Stimulated activated CD4-positive, alpha-beta T cell treated with anti-CD3 and anti-CD28 coated beads, Interleukin-12 subunit alpha, Interleukin-12 subunit beta, amount 100 ng/mL, for 48 hours (primary cell): ENCODE measurements at regions not wholly inside any gene's neighbourhood (a gene's known extent, or its start where the extent isn't known, plus 50 kb on each side); places are given as distances from the start of the nearest gene placed in this dataset.

Experiments used
- DNase-seq, 3 donors: peaks; one replicate each; pipeline ENCODE4 v3.0.0-alpha.2; 2020; ENCODE audit warnings: low read depth in 2 of 3, low spot score in 1 of 3

DNA sequence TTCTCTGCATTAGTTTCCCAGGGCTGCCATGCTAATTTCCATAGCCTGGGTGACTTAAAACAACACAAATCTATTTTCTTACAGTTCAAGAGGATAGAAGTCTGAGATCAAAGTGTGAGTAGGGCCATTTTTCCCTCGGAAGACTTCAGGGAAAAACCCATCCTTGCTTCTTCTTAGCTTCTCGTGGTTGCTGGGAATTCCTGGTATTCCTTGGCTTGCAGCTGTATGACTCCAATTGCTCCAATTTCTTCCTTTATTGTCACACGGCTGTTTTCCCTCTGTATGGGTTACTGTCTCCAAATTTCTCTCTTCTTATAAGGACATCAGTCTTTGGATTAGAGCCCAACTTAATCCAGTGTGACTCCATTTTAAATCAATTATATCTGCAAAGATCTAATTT lies 128.4 kb upstream of the JAG1 start:
- DNase-seq: no peak

DNA sequence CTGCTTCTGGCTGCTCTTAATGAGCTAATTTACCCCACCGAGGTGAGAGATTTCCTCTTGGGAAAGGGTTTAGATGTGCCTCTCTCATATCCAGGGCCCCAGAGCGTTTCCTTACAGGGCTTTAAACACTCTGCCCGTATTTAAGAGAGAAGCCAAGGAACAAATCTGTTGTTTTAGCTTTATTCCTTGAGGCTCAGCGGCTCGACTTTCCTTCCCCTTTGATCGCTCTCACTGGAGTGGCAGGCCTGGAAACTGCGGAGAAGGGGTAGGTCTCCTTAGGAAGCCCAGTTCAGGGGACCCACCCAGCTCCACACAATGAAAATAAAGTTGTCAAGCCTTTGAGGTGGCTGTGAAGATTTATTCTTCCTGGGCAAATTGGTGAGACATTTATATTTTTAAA lies 132.0 kb upstream of the JAG1 start:
- no peak for DNase-seq

DNA sequence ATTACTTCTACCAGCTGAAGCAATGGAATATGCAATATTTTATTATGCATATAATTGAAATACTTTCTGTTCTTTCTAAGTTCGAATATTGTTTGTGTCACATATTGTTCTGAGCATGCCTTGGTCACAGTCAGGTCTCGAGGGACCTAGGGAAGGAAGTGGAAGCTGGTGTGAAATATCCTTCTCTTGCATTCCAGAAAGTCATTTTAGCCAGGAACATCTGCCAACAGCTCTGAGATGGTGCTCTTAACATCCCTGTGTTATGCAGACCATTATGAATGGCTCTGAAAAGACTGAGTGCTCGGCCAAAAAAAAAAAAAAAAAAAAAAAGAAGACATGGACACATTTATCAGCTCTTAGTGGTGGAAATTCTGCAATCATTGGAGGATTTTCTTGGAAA lies 132.7 kb upstream of the JAG1 start:
- DNase-seq: no peak

DNA sequence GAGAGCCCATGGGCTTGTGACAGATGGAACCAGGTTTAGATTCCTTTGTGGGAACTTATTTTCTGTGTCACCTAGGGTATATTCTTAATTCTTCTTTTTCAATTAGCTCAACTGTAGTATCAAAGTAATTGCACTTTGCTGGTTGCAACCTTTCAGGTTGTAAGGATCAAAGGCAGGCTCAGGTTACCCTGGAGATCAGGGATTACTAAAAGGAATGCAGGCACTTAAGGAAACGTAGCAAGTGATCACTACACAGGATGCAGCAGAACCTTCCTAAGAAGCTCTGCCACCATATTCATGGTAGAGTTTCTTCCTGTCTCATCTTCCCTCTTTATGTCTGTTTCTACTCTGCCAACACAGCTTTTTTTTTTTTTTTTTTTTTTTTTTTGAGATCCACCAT lies 133.2 kb upstream of the JAG1 start:
- no peak for DNase-seq

DNA sequence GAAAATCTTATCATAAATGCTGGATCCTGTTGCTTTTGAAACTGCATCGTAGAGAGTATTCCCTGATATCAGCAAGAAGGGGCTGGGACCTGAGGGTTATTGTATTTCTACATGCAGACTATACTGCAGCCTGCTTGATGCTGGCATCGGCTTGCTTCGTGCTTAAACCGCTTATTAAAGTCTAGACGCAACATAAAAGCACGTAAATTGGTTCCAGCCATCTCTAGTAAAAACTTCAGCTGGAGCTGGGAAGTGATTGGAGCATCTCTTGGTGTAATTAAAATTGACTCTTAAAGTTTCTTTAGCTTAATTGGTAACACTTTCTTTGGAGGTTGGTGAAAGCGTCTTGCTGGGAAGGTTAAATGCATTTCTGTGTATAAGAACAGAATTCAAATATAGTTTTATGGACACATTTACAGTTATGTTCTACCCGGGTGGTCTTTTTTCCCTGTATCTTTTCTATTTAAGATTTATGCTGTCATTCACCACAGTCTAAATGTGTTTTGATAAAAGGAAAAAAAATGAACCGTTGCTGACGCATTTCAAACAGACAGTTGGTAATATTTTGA lies 139.0 kb upstream of the JAG1 start:
- no peak for DNase-seq

DNA sequence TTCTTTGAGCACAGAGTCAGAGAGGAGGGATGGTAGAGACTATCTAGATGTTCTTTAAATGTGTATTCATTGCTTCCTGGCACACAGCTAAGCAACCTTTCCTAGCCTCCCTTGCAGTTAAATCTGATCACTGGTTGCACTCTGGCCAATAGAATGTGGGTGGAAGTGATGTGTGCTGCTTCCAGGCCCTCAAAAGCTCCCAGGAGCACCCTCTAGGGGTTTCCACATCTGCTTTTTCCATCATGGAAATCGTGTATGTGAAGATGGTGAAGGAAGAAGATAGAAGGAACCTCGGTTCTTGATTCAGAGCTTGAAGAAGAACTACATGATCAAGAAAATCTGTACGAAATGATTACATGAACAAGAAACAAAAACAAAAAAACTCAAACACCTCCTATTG lies 149.8 kb upstream of the JAG1 start:
- DNase-seq: no peak

DNA sequence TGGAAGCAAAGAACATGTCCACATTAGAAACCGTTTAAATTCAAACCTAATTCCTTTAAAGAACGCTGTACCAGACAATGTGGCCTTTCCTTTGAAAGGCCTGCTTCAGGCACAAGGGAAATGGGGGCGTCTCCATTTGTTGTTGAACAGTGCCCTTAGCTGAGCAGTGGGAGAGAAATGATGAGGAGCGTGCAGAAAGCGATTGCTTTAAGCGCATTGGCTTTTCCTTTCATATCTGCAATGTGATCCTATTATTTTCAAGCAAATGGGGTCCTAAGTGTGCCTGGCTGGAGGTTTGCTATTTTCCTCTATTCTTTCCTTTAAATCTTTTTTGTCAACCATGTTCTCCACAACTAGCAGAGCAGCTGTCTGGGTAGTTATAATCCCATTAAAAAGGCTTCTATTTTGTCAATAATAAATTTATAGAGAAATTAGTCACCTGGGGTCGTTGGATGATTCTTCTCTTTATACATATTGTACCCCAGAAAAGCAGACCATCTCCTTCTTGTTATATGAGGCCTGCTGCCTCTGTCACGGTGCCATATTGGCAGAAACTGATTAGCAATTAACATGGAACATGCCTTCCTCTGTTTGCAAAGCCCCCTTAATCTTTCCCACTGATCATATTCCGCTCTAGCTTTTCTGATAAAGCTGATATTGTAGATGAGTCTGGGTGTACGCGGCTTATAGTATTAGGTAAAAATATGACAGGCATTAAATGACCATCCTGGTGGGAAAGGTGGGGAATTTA lies 151.1 kb upstream of the JAG1 start:
- DNase-seq: no peak

DNA sequence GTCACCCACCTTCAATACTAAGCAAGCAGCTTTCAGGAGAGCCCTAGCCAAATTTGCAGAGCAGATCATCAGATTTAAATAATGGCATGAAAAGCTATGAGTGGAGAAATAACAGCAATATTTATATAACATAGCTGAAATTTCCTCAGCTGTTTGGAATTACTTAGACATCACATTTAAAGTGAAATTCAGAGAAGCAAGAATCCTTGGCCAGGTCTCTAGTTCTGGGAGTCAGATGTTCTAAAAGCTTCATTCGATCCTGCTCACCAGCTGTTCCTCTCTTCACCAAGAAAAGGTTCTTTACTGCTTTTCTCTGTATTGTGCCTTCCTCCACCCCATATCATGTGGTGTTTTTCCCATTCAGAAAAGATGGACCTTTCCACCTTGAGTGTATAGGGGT lies 152.3 kb upstream of the JAG1 start:
- DNase-seq: no peak

DNA sequence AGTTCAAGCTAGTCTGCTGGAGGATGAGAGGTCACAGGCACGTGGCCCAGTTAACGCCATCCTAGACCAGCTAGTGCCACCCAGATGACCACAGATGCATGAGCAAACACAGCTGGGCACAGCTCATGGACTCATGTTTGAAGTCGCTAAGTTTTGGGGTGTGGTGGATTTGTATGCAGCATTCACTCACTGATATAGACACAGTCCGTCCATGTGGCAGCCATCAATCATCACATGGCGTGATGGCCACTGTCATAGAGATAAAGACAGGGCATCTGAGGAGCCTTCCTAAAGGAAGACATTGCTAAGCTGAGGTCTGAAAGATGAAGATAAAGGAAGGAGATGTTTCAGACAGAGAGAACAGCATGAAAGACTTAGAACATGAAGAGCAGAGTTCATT lies 154.4 kb upstream of the JAG1 start:
- DNase-seq: no peak

DNA sequence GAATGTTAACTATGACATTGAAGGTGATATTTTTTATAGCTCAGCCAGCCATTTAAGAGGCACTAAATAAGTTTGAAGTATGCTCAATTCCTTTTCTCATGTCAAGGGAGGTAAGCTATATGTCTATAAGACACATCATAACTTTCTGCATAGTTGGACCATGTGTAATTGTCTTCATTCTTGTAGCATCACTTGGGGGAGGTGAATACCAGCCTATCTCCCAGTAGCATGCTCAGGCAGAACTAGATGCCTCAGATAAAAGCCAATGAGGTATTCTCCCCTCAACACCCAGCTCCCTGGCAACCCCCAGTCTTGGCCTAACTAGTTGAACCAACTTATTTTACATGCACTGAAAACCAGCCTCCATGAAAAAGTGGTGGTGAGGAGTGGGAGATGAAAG lies 158.3 kb upstream of the JAG1 start:
- DNase-seq: no peak

DNA sequence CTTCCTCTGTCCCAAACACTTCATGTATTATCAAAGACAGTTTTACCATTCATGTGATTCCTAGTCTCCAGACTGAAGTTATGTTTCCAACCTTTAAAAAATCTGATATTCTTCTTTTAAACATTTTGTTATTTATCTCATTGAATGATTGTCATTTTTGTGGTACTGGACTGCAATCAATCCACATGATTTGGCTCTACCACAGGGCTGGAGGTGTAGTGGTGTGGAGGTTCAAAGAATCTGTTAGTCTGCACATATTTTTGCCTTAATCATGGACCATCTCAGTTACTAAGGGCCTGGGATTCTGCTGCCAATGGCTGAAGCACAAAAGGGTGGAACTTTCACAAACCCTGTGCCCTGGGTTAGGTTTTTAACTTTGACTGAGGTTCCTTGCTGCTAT lies 164.1 kb upstream of the JAG1 start:
- no peak for DNase-seq

DNA sequence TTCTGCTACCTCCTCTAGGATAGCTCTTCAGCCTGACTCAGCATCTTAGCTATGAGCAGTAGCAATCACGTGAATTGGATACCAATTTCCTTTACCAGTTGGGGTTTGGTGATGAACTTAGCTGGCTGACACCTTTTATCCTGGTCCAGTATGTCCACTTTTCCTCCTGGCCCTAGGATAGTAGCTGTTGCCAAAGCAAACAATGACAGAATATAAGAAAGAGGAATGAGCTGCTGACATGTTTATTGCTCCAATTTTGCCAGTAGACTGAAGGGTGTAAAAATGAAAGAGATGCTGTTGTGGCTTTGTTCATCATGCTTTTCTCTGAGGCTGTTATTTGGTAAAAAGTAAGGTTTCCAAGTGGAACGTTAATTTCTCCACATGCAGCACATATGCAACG lies 168.3 kb upstream of the JAG1 start:
- no peak for DNase-seq

DNA sequence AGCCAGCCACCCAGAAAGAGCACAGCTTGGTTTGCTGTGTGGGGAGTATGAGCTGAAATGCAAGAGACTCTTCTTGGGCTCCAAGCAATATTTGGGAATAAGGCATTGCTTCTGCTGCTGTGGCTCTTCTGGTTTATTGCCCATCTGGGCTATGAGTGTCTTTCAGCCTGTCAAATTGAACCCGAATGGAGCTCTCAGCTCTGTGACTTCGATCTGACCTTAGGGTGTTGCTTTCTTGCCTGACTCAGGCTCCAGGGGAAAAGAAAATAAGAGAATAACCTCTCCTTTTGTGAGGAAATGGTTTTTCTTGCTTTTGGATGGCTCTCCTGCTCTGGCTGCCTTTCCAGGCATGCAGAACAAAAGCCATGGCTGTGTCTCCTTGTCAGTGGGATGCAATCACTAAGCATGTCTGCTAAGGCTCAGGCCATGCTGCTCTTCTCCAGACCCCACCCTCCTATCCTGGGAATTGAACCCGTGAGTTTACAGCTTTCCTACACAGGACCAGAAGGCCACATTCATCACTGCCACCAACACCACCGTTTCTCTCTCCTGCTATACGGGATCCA lies 169.4 kb upstream of the JAG1 start:
- DNase-seq: no peak

DNA sequence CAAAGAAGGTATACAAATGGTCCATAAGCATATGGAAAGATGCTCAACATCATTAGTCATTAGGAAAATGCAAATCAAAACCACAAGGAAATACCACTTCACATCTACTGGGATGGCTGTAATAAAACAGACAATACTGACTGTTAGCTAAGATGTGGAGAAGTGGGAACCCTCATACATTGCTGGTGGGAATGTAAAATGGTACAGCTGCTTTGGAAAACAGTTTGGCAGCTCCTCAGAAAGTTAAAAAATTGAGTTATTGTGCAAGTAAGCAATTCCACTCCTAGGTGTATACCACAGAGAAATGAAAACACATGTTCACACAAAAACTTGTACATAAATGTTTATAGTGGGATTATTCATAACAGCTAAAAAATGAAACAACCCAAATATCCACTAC lies 173.0 kb upstream of the JAG1 start:
- no peak for DNase-seq

DNA sequence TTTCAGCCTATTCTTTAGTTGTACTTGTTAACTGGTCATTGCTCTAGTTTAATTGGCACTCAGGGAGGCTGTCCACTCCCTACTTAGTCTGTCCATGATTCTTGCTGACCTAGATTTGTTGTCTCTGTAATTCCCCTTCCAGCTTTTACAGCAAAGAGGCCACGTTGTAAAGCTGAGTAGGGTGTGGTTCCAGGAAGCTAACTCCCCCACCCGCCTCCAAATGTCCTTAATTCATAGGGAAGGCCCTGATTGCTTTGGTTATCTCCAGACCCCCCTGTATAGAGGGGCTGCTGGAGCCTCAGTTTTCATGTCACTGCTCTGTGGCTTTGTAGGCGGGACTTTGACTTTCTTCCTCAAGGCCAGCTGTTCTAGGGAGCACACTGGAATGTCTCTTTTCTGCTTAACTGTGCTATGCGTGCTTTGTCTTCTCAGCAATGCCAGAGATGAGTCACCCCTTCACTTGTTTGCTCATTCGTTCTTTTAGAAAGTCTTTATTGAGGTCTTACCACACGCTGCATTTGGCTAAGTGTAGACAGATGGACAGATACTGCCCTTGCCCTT lies 175.1 kb upstream of the JAG1 start:
- DNase-seq: no peak

DNA sequence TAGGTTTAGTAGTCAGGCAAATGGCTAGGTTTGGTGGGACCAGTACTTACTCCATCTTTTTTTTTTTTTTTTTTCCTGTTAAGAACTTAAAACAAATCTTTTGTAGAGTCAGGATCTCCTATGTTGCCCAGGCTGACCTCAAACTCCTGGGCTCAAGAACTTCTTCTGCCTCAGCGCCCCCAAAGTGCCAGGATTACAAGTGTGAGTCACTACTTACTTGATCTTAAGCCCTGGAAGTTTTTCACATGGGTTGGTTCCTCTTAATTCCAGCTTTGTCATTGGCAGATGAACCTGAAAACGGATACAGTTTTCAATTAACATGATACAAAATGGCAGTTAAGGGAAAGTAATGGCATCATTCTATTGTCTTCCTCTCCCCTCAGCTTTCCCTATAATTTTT lies 179.4 kb upstream of the JAG1 start:
- no peak for DNase-seq

DNA sequence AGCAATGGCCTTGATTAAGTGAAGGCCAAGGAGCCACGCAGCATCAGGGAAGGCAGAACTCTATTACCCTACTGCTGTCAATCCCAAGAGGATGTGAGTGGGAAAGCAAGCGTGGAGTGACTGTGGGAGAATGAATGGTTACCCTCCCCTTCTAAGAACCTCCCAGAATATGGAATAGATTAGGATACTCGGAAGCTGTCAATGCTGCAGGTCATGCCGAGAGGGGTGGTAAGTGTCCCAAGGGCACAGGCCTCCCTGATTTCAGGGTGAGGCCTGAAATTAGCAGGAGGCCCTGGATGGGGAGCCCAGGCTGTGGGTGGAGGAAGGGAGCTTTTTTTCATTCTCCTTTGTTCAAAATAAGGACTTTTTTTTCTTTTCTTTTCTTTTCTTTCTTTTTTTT lies 179.9 kb upstream of the JAG1 start:
- no peak for DNase-seq

DNA sequence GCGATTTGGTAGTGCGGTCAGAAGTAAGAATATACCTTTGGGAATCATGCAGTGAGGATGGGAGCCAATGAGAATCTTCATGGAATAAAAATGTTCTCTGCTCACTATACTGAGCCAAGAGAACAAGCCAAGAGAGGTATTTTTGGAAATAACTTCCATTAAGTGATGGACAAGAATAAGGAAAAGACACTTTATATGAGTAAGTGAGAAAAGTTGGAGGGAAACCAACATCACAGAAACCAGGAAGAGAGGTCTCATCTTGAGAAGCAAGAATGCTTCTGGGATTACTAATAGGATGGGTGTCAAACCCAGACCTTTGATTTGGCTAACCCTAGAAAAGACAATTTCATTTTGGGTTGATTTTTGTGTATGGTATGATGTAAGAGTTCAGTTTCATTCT lies 181.2 kb upstream of the JAG1 start:
- DNase-seq: no peak

DNA sequence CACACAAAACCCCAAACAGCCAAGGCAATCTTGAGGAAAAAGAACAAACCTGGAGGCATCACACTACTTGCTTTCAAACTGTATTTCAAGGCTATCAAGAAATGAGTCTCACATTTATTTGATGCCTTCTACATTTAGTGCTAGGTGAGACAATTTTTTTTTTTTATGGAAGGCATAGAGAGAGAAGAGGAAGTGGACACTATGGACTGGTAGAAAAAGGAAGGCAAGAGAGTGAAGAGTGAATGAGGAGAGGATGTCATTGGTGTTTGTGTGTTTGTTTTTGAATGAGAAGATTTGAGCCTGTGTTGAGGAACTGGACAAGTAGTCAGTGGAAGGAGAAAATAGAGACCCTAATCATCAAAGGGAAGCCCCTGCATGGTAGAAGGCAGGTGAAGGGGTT lies 182.0 kb upstream of the JAG1 start:
- DNase-seq: no peak

DNA sequence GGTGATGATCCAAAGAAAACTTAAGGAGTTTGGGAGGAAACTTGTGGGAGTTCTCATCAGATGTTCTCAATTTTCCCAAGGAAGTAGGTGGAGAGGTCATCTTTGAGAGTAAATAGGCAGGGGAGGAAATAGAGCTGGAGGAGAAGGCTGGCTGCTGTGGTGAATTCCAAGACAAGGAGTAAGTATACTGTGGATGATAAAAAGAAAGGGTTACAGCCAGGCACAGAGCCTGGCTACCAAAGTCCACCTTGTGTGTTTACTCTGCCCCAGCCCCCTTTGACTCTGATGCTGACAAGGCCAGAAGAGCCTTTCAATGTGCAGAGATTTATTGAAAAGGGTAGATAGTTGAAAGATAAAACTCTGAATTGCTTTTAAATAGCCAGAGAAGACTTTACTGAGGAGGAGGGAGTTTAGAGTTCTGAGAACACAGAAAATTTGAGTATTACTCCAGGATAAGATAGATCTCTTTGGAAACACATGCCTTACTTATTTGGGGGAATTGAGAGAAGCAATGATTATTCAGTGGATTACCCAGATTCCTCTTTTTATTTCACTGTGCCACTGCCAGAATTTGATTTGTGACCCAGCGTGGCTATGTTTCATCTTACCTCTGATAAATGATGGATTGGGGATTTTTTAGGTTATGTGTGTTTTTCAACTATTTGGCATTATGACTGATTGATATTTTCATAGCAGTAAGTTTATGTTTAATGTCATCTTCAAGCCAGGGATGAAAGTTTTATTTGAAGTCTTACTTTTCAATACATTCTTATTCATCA lies 182.6 kb upstream of the JAG1 start:
- no peak for DNase-seq

DNA sequence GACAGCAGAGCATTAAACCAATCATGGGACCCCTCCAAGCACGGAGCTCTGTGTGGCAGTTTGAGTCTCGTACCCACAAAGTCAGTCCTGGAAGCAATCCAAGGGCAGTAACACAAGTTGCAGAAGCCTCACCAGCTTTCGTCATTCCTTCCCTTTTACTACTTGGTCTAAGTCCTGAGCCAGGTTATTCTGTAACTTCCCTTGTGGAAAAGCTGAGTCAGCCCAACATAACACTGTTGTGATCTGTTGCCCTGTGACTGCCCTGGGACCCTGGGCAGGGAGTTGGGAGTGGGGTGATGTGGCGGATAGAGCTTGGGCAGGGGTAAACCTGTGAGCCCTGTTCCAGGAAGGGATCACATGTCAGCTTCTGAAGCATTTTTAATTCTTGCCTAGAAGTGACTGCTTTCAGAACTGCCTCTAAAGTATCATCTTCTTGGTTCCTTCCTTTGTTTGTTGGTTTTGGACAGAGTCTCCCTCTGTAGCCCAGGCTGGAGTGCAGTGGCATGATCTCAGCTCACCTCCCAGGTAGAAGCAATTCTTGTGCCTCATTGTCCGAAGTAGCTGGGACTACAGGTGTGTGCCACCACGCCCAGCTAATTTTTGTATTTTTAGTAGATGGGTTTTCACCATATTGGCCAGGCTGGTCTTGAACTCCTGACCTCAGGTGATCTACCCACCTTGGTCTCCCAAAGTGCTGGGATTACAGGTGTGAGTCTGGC lies 183.7 kb upstream of the JAG1 start:
- DNase-seq: no peak
